K562 (cell line): ENCODE measurements at regions not wholly inside any gene's neighbourhood (a gene's known extent, or its start where the extent isn't known, plus 50 kb on each side); places are given as distances from the start of the nearest gene placed in this dataset.

Experiments
- ATAC-seq: fragments of 200-7000 bp; cut with Tn5 transposase; 3 replicates; pipeline ENCODE4 v1.9.1; 2020; ENCODE audit warnings: moderate library complexity
- BruUV-seq: library from RNA; stranded (reverse); fragments of 400-500 nt; replicated peaks from 2 replicates; lab custom pipeline; 2021; lab: Mats Ljungman, UMichigan
- CTCF ChIA-PET: fragments of 300-600 bp; formaldehyde crosslinking; extraction: SDS; loops from one replicate; lab custom pipeline; 2021; ENCODE audit warnings: low intra/inter-chr PET ratio; lab: Yijun Ruan, JAX
- POLR2A ChIA-PET: fragments of 300-600, 350-650 bp; sonication (Branson Sonifier 250); formaldehyde crosslinking; extraction: SDS; loops from one replicate; lab custom pipeline; 2021; ENCODE audit warnings: antibody characterized with exemption, inconsistent platforms; lab: Yijun Ruan, JAX
- DNase-seq, 4 experiments: peaks; one replicate each; pipeline versions ENCODE4 v3.0.0 to v3.0.0-alpha.2; 2011 to 2018; ENCODE audit warnings: low spot score in 3 of 4, mixed read lengths in 3 of 4; ENCODE audit errors: extremely low read depth in 1 of 4
- FAIRE-seq: peaks from 2 replicates; lab custom pipeline; 2011; peaks lifted over from hg19 to GRCh38; lab: Jason Lieb, UNC
- H2AFZ ChIP-seq: 2 replicates; pipeline ENCODE4 v1.6.0; 2011; ENCODE audit warnings: low read depth, low read length, control low read depth, inconsistent platforms
- H3K27ac ChIP-seq: fragments of 200-600 bp; 3 replicates; pipeline ENCODE4 v1.8.0; 2011; ENCODE audit warnings: low read depth, mild to moderate bottlenecking, control low read depth, inconsistent platforms, low read length, moderate library complexity, mixed read lengths; ENCODE audit errors: extremely low read depth
- H3K27me3 ChIP-seq, 2 experiments: fragments of 300-600 bp in 1 of 2; 2 replicates in 1 of 2; 3 replicates in 1 of 2; pipeline versions ENCODE4 v1.6.0 to v1.8.0; 2011; ENCODE audit warnings: inconsistent platforms in 2 of 2, low read length in 2 of 2, mild to moderate bottlenecking in 1 of 2, mixed read lengths in 1 of 2, moderate library complexity in 1 of 2; ENCODE audit not compliant: control insufficient read depth in 2 of 2, insufficient read depth in 2 of 2
- H3K36me3 ChIP-seq: fragments of 300-600 bp; 3 replicates; pipeline ENCODE4 v1.8.0; 2011; ENCODE audit warnings: mild to moderate bottlenecking, low read length, inconsistent platforms; ENCODE audit not compliant: control insufficient read depth, insufficient read depth
- H3K4me1 ChIP-seq, 2 experiments: fragments of 200-600 bp in 1 of 2; replicated peaks in 1 of 2; 2 replicates in 1 of 2; 3 replicates in 1 of 2; pipeline versions ENCODE4 v1.5.1 to v1.8.0; 2011; ENCODE audit warnings: inconsistent platforms in 2 of 2, low read length in 2 of 2, mild to moderate bottlenecking in 1 of 2, mixed read lengths in 1 of 2, moderate library complexity in 1 of 2; ENCODE audit not compliant: control insufficient read depth in 2 of 2, insufficient read depth in 2 of 2
- H3K4me2 ChIP-seq: 2 replicates; pipeline ENCODE4 v1.6.1; 2011; ENCODE audit warnings: low read length, control low read depth, inconsistent platforms, mixed read lengths; ENCODE audit not compliant: insufficient read depth
- H3K4me3 ChIP-seq: fragments of 200-600 bp; sonication (generic), shearing (Covaris generic); 2 replicates; pipeline ENCODE4 v1.5.1; 2016; ENCODE audit warnings: control low read depth, inconsistent platforms
- H3K79me2 ChIP-seq: fragments of 200-600 bp; 3 replicates; pipeline ENCODE4 v1.8.0; 2011; ENCODE audit warnings: low read length, inconsistent platforms; ENCODE audit not compliant: control insufficient read depth, insufficient read depth
- H3K9ac ChIP-seq, 2 experiments: 2 replicates each; pipeline versions ENCODE4 v1.6.0 to v1.6.1; 2011; ENCODE audit warnings: low read depth in 2 of 2, low read length in 2 of 2, control low read depth in 1 of 2, inconsistent platforms in 1 of 2, mild to moderate bottlenecking in 1 of 2, mixed read lengths in 1 of 2; ENCODE audit not compliant: insufficient read depth in 1 of 2
- H3K9me1 ChIP-seq: one replicate; pipeline ENCODE4 v1.6.0; 2011; ENCODE audit warnings: inconsistent platforms, mild to moderate bottlenecking, low read length, moderate library complexity; ENCODE audit not compliant: control insufficient read depth, insufficient read depth
- H3K9me3 ChIP-seq: replicated peaks from 2 replicates; pipeline ENCODE4 v1.5.1; 2011; ENCODE audit warnings: low read depth, low read length, inconsistent platforms; ENCODE audit not compliant: control insufficient read depth, insufficient read depth
- H4K20me1 ChIP-seq: replicated peaks from 2 replicates; pipeline ENCODE4 v1.6.1; 2011; ENCODE audit warnings: low read length, inconsistent platforms, mixed read lengths; ENCODE audit not compliant: control insufficient read depth, insufficient read depth
- EGR1 ChIP-seq: fragments of 450-650 bp; conservative IDR thresholded peaks from 2 replicates; pipeline ENCODE4 v1.6.1; 2017; ENCODE audit warnings: mild to moderate bottlenecking
- KDM4B ChIP-seq, 2 experiments: fragments of 450-650 bp in 1 of 2; sonication (generic) in 1 of 2; IDR thresholded peaks; 2 replicates each; pipeline ENCODE4 v1.6.1; 2016 to 2017; ENCODE audit warnings: borderline replicate concordance in 2 of 2, antibody characterized with exemption in 1 of 2, low read depth in 1 of 2, mild to moderate bottlenecking in 1 of 2
- PHB2 ChIP-seq: fragments of 450-650 bp; IDR thresholded peaks from 2 replicates; pipeline ENCODE4 v1.6.1; 2017; ENCODE audit warnings: low read depth
- POLR2B ChIP-seq: fragments of 450-650 bp; IDR thresholded peaks from 2 replicates; pipeline ENCODE4 v1.6.1; 2018; ENCODE audit warnings: low read depth; ENCODE audit not compliant: partially characterized antibody
- SRSF1 ChIP-seq: fragments of 200-400 bp; formaldehyde crosslinking; IDR thresholded peaks from 2 replicates; pipeline ENCODE4 v1.6.1; 2017; ENCODE audit warnings: mild to moderate bottlenecking, low read depth, low read length, moderate library complexity
- TEAD1 ChIP-seq, 2 experiments: fragments of 450-650 bp in 1 of 2; sonication (generic) in 1 of 2; formaldehyde crosslinking; IDR thresholded peaks; 2 replicates each; pipeline versions ENCODE4 v1.4.0 to v1.8.0; 2020 to 2022; ENCODE audit warnings: mild to moderate bottlenecking in 2 of 2, missing genetic modification reagents in 1 of 2
- ZBTB8A ChIP-seq: fragments of 450-650 bp; IDR thresholded peaks from 2 replicates; pipeline ENCODE4 v1.6.1; 2018; ENCODE audit warnings: mild to moderate bottlenecking, moderate library complexity; ENCODE audit not compliant: partially characterized antibody
- WGBS: fragments of 100-300 bp; shearing (Covaris generic); methylation state at CpG from one replicate; pipeline ENCODE4 v1.1.6; 2016; ENCODE audit warnings: low coverage, mixed read lengths; ENCODE audit not compliant: insufficient coverage; ENCODE audit errors: missing lambda C conversion rate; 5-methylcytosine and 5-hydroxymethylcytosine counted together
- in situ Hi-C: fragments of 300-500 bp; cut with MboI; formaldehyde crosslinking; loops from 4 replicates; pipeline ENCODE4 v1.15.0; 2018; ENCODE audit warnings: inconsistent platforms, mixed read lengths
- intact Hi-C: fragments of 100-400 bp; cut with micrococcal nuclease; formaldehyde crosslinking; loops from 2 replicates; pipeline ENCODE4 v1.14.2; 2022
- TF ChIP-seq, protein P1 (sequence below): fragments of 250-450 bp; sonication (Bioruptor Pico); IDR thresholded peaks from 2 replicates; pipeline ENCODE4 v1.9.0; 2021; ENCODE audit warnings: mild to moderate bottlenecking
- TF ChIP-seq, protein P2 (sequence below): fragments of 450-650 bp; formaldehyde crosslinking; conservative IDR thresholded peaks from 2 replicates; pipeline ENCODE4 v1.4.0; 2022; ENCODE audit warnings: mild to moderate bottlenecking, missing genetic modification characterization
- TF ChIP-seq, protein P3 (sequence below): sonication (generic); formaldehyde crosslinking; IDR thresholded peaks from 2 replicates; pipeline ENCODE4 v1.8.0; 2022; ENCODE audit warnings: mild to moderate bottlenecking, missing genetic modification reagents
- TF ChIP-seq, protein P4 (sequence below): fragments of 450-650 bp; conservative IDR thresholded peaks from 2 replicates; pipeline ENCODE4 v1.6.1; 2016; ENCODE audit warnings: missing genetic modification characterization, low read depth, mild to moderate bottlenecking, control low read depth, missing compliant biosample characterization

DNA sequence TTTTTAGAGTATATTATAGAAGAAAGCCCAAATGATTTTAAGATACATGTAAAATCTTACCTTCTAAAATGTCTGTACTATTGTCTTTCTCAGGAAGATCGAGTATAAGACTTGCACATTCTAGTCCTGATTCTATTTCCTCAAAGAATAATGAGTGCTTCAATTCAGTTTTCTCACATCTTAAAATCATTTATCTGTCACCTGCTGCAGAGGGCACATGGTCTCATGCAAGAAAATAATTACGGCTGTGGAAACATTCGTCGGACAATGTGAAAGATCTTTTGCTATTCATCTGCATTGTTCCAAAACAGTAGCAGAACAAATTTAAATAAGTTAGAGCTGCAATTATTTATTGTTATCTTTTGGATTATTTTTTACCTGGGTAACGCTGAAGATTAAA is 1403.5 kb downstream of the PCDH9 start:
- intact Hi-C loops (no loop called here), in situ Hi-C loops (no loop called here)
- Histone ChIP-seq H2AFZ (no peak overlapping the region), H3K9ac (no peak overlapping the region), H3K27ac (no peak overlapping the region), H3K4me2 (no peak overlapping the region), H3K27me3 (no peaks in the 10 kb centered on the region), H4K20me1 (no peaks in the 10 kb centered on the region), H3K4me3 (no peak overlapping the region), H3K9me3 (no peaks in the 10 kb centered on the region), H3K36me3 (no peaks in the 10 kb centered on the region), H3K4me1 (no peaks in the 10 kb centered on the region), H3K9me1 (no peaks in the 10 kb centered on the region), H3K79me2 (no peaks in the 10 kb centered on the region)
- WGBS = 9% methylated on average over 5 of the region's 5 CpGs
- TF ChIP-seq, protein P1, sequence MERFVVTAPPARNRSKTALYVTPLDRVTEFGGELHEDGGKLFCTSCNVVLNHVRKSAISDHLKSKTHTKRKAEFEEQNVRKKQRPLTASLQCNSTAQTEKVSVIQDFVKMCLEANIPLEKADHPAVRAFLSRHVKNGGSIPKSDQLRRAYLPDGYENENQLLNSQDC (CRISPR knock-in tag) = no peak
- TF ChIP-seq EGR1 = no peak
- TF ChIP-seq, protein P2, sequence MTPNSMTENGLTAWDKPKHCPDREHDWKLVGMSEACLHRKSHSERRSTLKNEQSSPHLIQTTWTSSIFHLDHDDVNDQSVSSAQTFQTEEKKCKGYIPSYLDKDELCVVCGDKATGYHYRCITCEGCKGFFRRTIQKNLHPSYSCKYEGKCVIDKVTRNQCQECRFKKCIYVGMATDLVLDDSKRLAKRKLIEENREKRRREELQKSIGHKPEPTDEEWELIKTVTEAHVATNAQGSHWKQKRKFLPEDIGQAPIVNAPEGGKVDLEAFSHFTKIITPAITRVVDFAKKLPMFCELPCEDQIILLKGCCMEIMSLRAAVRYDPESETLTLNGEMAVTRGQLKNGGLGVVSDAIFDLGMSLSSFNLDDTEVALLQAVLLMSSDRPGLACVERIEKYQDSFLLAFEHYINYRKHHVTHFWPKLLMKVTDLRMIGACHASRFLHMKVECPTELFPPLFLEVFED (CRISPR knock-in tag) = no peak
- TF ChIP-seq, protein P3, sequence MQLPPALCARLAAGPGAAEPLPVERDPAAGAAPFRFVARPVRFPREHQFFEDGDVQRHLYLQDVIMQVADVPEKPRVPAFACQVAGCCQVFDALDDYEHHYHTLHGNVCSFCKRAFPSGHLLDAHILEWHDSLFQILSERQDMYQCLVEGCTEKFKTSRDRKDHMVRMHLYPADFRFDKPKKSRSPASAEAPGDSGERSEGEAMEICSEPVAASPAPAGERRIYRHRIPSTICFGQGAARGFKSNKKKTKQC (CRISPR knock-in tag) = no peak
- TF ChIP-seq, protein P4, sequence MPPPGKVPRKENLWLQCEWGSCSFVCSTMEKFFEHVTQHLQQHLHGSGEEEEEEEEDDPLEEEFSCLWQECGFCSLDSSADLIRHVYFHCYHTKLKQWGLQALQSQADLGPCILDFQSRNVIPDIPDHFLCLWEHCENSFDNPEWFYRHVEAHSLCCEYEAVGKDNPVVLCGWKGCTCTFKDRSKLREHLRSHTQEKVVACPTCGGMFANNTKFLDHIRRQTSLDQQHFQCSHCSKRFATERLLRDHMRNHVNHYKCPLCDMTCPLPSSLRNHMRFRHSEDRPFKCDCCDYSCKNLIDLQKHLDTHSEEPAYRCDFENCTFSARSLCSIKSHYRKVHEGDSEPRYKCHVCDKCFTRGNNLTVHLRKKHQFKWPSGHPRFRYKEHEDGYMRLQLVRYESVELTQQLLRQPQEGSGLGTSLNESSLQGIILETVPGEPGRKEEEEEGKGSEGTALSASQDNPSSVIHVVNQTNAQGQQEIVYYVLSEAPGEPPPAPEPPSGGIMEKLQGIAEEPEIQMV = no peak
- no peak for TF ChIP-seq POLR2B
- no peak for TF ChIP-seq PHB2
- TF ChIP-seq TEAD1 (CRISPR knock-in tag; IDR thresholded peaks at IDR 0.05) = no peak
- no peak for TF ChIP-seq SRSF1
- no peak for TF ChIP-seq KDM4B (IDR thresholded peaks at IDR 0.05; ENCODE audit: borderline replicate concordance in 2 of 2, low read depth in 1 of 2)
- no peak for TF ChIP-seq ZBTB8A
- DNase-seq (no peak), ATAC-seq (no peak), FAIRE-seq (no peak)
- ChIA-PET POLR2A (no interaction called here), CTCF (no interaction called here)
- no TSS peak for BruUV-seq
